ENCODE measurements at regions not wholly inside any gene's neighbourhood (a gene's known extent, or its start where the extent isn't known, plus 50 kb on each side); places are given as distances from the start of the nearest gene placed in this dataset.

- H3K36me3 Mint-ChIP-seq = peaks cover 0 to 3% (median 0%) of the 10 kb centered on the region in 3 donors
- H3K4me3 Mint-ChIP-seq = no peak overlapping the region
- no peak for DNase-seq
- peaks cover 9 to 59% (median 24%) of the 10 kb centered on the region in 6 donors for H3K9me3 Mint-ChIP-seq
- H3K4me1 Mint-ChIP-seq = no peaks in the 10 kb centered on the region
- H3K27ac Mint-ChIP-seq = no peak overlapping the region
- H3K27me3 Mint-ChIP-seq (ENCODE audit: low read depth in 3 of 3) = peaks cover 0 to 2% (median 0%) of the 10 kb centered on the region in 3 donors
These were observed 806.7 kb upstream of the ADGRL2 start for GRCh38 chr1:80994038-80994437.

- peaks cover 0 to 2% (median 0%) of the 10 kb centered on the region in 3 donors for H3K27me3 Mint-ChIP-seq (ENCODE audit: low read depth in 3 of 3)
- H3K4me3 Mint-ChIP-seq = no peak overlapping the region
- peaks cover 0 to 3% (median 0%) of the 10 kb centered on the region in 3 donors for H3K36me3 Mint-ChIP-seq
- H3K27ac Mint-ChIP-seq = no peak overlapping the region
- H3K9me3 Mint-ChIP-seq = peaks cover 9 to 63% (median 24%) of the 10 kb centered on the region in 6 donors
- DNase-seq = no peak
- no peaks in the 10 kb centered on the region for H3K4me1 Mint-ChIP-seq
These were observed 807.4 kb upstream of the ADGRL2 start for GRCh38 chr1:80993154-80993980.

GRCh38 chr1:80989455-80989854 lies 811.3 kb upstream of the ADGRL2 start:
- H3K4me1 Mint-ChIP-seq = no peaks in the 10 kb centered on the region
- H3K9me3 Mint-ChIP-seq = peaks cover 3 to 48% (median 20%) of the 10 kb centered on the region in 6 donors
- peaks cover 0 to 3% (median 0%) of the 10 kb centered on the region in 3 donors for H3K36me3 Mint-ChIP-seq
- DNase-seq = no peak
- peaks cover 0 to 2% (median 0%) of the 10 kb centered on the region in 3 donors for H3K27me3 Mint-ChIP-seq (ENCODE audit: low read depth in 3 of 3)
- no peak overlapping the region for H3K27ac Mint-ChIP-seq
- H3K4me3 Mint-ChIP-seq = no peak overlapping the region

- Mint-ChIP-seq H3K4me1 (no peaks in the 10 kb centered on the region), H3K27me3 (ENCODE audit: low read depth in 3 of 3) (no peaks in the 10 kb centered on the region), H3K9me3 (peaks cover 3 to 43% (median 18%) of the 10 kb centered on the region in 6 donors), H3K4me3 (no peak overlapping the region), H3K27ac (no peak overlapping the region), H3K36me3 (peaks cover 0 to 3% (median 0%) of the 10 kb centered on the region in 3 donors)
- no peak for DNase-seq
These were observed 811.8 kb upstream of the ADGRL2 start for GRCh38 chr1:80988926-80989325.

GRCh38 chr1:80987824-80988223 lies 812.9 kb upstream of the ADGRL2 start:
- Mint-ChIP-seq H3K4me1 (no peaks in the 10 kb centered on the region), H3K36me3 (peaks cover 0 to 3% (median 0%) of the 10 kb centered on the region in 3 donors), H3K4me3 (no peak overlapping the region), H3K9me3 (peaks cover 3 to 41% (median 21%) of the 10 kb centered on the region in 6 donors), H3K27me3 (ENCODE audit: low read depth in 3 of 3) (no peaks in the 10 kb centered on the region), H3K27ac (no peak overlapping the region)
- no peak for DNase-seq

GRCh38 chr1:80987106-80987505 lies 813.6 kb upstream of the ADGRL2 start:
- H3K27ac Mint-ChIP-seq = no peak overlapping the region
- no peak overlapping the region for H3K4me3 Mint-ChIP-seq
- peaks cover 0 to 3% (median 0%) of the 10 kb centered on the region in 3 donors for H3K36me3 Mint-ChIP-seq
- peaks cover 3 to 41% (median 21%) of the 10 kb centered on the region in 6 donors for H3K9me3 Mint-ChIP-seq
- no peak for DNase-seq
- H3K27me3 Mint-ChIP-seq (ENCODE audit: low read depth in 3 of 3) = no peaks in the 10 kb centered on the region
- no peaks in the 10 kb centered on the region for H3K4me1 Mint-ChIP-seq

- no peak for DNase-seq
- Mint-ChIP-seq H3K4me3 (no peak overlapping the region), H3K27me3 (ENCODE audit: low read depth in 3 of 3) (peaks cover 0 to 2% (median 0%) of the 10 kb centered on the region in 3 donors), H3K36me3 (peaks cover 0 to 5% (median 4%) of the 10 kb centered on the region in 3 donors), H3K9me3 (peaks cover 12 to 43% (median 32%) of the 10 kb centered on the region in 6 donors), H3K27ac (no peak overlapping the region), H3K4me1 (no peaks in the 10 kb centered on the region)
These were observed 817.9 kb upstream of the ADGRL2 start for GRCh38 chr1:80982831-80983230.

GRCh38 chr1:80973101-80973500 lies 827.6 kb upstream of the ADGRL2 start:
- peaks cover 2 to 46% (median 25%) of the 10 kb centered on the region in 6 donors for H3K9me3 Mint-ChIP-seq
- DNase-seq = no peak
- no peaks in the 10 kb centered on the region for H3K36me3 Mint-ChIP-seq
- no peak overlapping the region for H3K27ac Mint-ChIP-seq
- H3K4me1 Mint-ChIP-seq = no peaks in the 10 kb centered on the region
- no peak overlapping the region for H3K4me3 Mint-ChIP-seq
- H3K27me3 Mint-ChIP-seq (ENCODE audit: low read depth in 3 of 3) = no peaks in the 10 kb centered on the region

GRCh38 chr1:80966266-80966665 lies 834.5 kb upstream of the ADGRL2 start:
- no peaks in the 10 kb centered on the region for H3K4me1 Mint-ChIP-seq
- no peaks in the 10 kb centered on the region for H3K27me3 Mint-ChIP-seq (ENCODE audit: low read depth in 3 of 3)
- H3K4me3 Mint-ChIP-seq = no peak overlapping the region
- H3K9me3 Mint-ChIP-seq = peaks cover 5 to 24% (median 17%) of the 10 kb centered on the region in 6 donors
- H3K27ac Mint-ChIP-seq = no peak overlapping the region
- no peak for DNase-seq
- H3K36me3 Mint-ChIP-seq = no peaks in the 10 kb centered on the region

- H3K9me3 Mint-ChIP-seq = peaks cover 8 to 37% (median 21%) of the 10 kb centered on the region in 6 donors
- H3K36me3 Mint-ChIP-seq = no peaks in the 10 kb centered on the region
- H3K4me3 Mint-ChIP-seq = no peak overlapping the region
- DNase-seq = no peak
- H3K4me1 Mint-ChIP-seq = no peaks in the 10 kb centered on the region
- no peak overlapping the region for H3K27ac Mint-ChIP-seq
- no peaks in the 10 kb centered on the region for H3K27me3 Mint-ChIP-seq (ENCODE audit: low read depth in 3 of 3)
These were observed 838.2 kb upstream of the ADGRL2 start for GRCh38 chr1:80962564-80962963.

GRCh38 chr1:80961464-80962190 lies 839.1 kb upstream of the ADGRL2 start:
- no peak overlapping the region for H3K27ac Mint-ChIP-seq
- peaks cover 8 to 39% (median 28%) of the 10 kb centered on the region in 6 donors for H3K9me3 Mint-ChIP-seq
- H3K27me3 Mint-ChIP-seq (ENCODE audit: low read depth in 3 of 3) = no peaks in the 10 kb centered on the region
- DNase-seq = no peak
- H3K4me3 Mint-ChIP-seq = no peak overlapping the region
- no peaks in the 10 kb centered on the region for H3K36me3 Mint-ChIP-seq
- no peaks in the 10 kb centered on the region for H3K4me1 Mint-ChIP-seq

GRCh38 chr1:80933346-80933745 lies 867.4 kb upstream of the ADGRL2 start:
- Mint-ChIP-seq H3K27me3 (ENCODE audit: low read depth in 3 of 3) (peaks cover 0 to 4% (median 0%) of the 10 kb centered on the region in 3 donors), H3K9me3 (peaks cover 7 to 54% (median 41%) of the 10 kb centered on the region in 6 donors), H3K27ac (no peak overlapping the region), H3K4me3 (no peak overlapping the region), H3K4me1 (no peaks in the 10 kb centered on the region), H3K36me3 (peaks cover 0 to 3% (median 0%) of the 10 kb centered on the region in 3 donors)
- DNase-seq = no peak

GRCh38 chr1:80931178-80931577 lies 869.6 kb upstream of the ADGRL2 start:
- H3K27ac Mint-ChIP-seq = no peak overlapping the region
- no peak overlapping the region for H3K4me3 Mint-ChIP-seq
- H3K9me3 Mint-ChIP-seq = peaks cover 5 to 55% (median 40%) of the 10 kb centered on the region in 6 donors

More at GRCh38 chr1:80931178-80931577, 869.6 kb upstream of the ADGRL2 start:
- no peaks in the 10 kb centered on the region for H3K4me1 Mint-ChIP-seq
- H3K36me3 Mint-ChIP-seq = peaks cover 0 to 3% (median 0%) of the 10 kb centered on the region in 3 donors
- no peak for DNase-seq
- H3K27me3 Mint-ChIP-seq (ENCODE audit: low read depth in 3 of 3) = peaks cover 0 to 4% (median 0%) of the 10 kb centered on the region in 3 donors
